ENCODE measurements at regions not wholly inside any gene's neighbourhood (a gene's known extent, or its start where the extent isn't known, plus 50 kb on each side); places are given as distances from the start of the nearest gene placed in this dataset.

GRCh38 chr5:110812639-110813038, 73.8 kb downstream of the SLC25A46 start:
- ChIA-PET CTCF (no interaction called here), POLR2A (no interaction called here)
- Histone ChIP-seq H3K4me1 (ENCODE audit: control insufficient read depth in 2 of 2, insufficient read depth in 2 of 2, low read length in 2 of 2) (no peaks in the 10 kb centered on the region), H3K4me2 (replicated peaks; ENCODE audit: low read depth, low read length, poor library complexity, severe bottlenecking) (no peak overlapping the region), H4K20me1 (ENCODE audit: control insufficient read depth, insufficient read depth, low read length, poor library complexity, severe bottlenecking) (no peaks in the 10 kb centered on the region), H3K79me2 (ENCODE audit: control insufficient read depth, insufficient read depth, low read length) (no peaks in the 10 kb centered on the region), H3K27me3 (replicated peaks in 1 of 4; ENCODE audit: control extremely low read depth in 1 of 4, control insufficient read depth in 3 of 4, insufficient read depth in 4 of 4, low read length in 3 of 4) (no peaks in the 10 kb centered on the region), H3K9ac (ENCODE audit: low read length) (no peak overlapping the region), H3K9me3 (ENCODE audit: control extremely low read depth in 1 of 3, control insufficient read depth in 2 of 3, insufficient read depth in 1 of 3, low read length in 2 of 3) (no peaks in the 10 kb centered on the region), H3K36me3 (replicated peaks in 1 of 2; ENCODE audit: control extremely low read depth in 1 of 2, control insufficient read depth in 1 of 2, extremely low read depth in 1 of 2, insufficient read depth in 2 of 2, low read length in 1 of 2) (no peaks in the 10 kb centered on the region), H3K4me3 (ENCODE audit: control extremely low read depth in 1 of 5, extremely low read depth in 1 of 5, insufficient read depth in 1 of 5, low read depth in 2 of 5, low read length in 4 of 5) (no peak overlapping the region), H2AFZ (ENCODE audit: insufficient read depth, low read depth, low read length, poor library complexity, severe bottlenecking) (no peak overlapping the region), H3K27ac (ENCODE audit: low read length in 2 of 2) (no peak overlapping the region)
- intact Hi-C loops (cut with micrococcal nuclease): no loop called here
- no peaks in the 10 kb centered on the region for H3K9me3 Mint-ChIP-seq (ENCODE audit: insufficient read depth)
- ATAC-seq (ENCODE audit: low read depth): no peak
- H3K27me3 Mint-ChIP-seq: no peaks in the 10 kb centered on the region
- WGBS (ENCODE audit: insufficient coverage): no CpG with 5 or more reads among the region's 3 CpGs
- no peak overlapping the region for H3K4me3 Mint-ChIP-seq
- no peak for DNase-seq
- TF ChIP-seq EZH2 (IDR thresholded peaks at IDR 0.05; ENCODE audit: borderline replicate concordance, insufficient read depth, low read depth, low read length, poor library complexity, severe bottlenecking): no peak
- no peak for TF ChIP-seq CTCF (IDR thresholded peaks at IDR 0.05)
- H3K27ac Mint-ChIP-seq: no peak overlapping the region
- no peaks in the 10 kb centered on the region for H3K4me1 Mint-ChIP-seq

- no peak for DNase-seq
- H3K4me3 Mint-ChIP-seq: no peak overlapping the region
- no peaks in the 10 kb centered on the region for H3K9me3 Mint-ChIP-seq (ENCODE audit: insufficient read depth)
- no peaks in the 10 kb centered on the region for H3K4me1 Mint-ChIP-seq
- no CpG with 5 or more reads among the region's 1 CpG for WGBS (ENCODE audit: insufficient coverage)
- no peak overlapping the region for H3K4me2 ChIP-seq (replicated peaks; ENCODE audit: low read depth, low read length, poor library complexity, severe bottlenecking)
- ChIA-PET CTCF (no interaction called here), POLR2A (no interaction called here)
- H3K27ac ChIP-seq (ENCODE audit: low read length in 2 of 2): no peak overlapping the region
- intact Hi-C loops (cut with micrococcal nuclease): no loop called here
- no peaks in the 10 kb centered on the region for H3K9me3 ChIP-seq (ENCODE audit: control extremely low read depth in 1 of 3, control insufficient read depth in 2 of 3, insufficient read depth in 1 of 3, low read length in 2 of 3)
- H2AFZ ChIP-seq (ENCODE audit: insufficient read depth, low read depth, low read length, poor library complexity, severe bottlenecking): no peak overlapping the region
- H4K20me1 ChIP-seq (ENCODE audit: control insufficient read depth, insufficient read depth, low read length, poor library complexity, severe bottlenecking): no peaks in the 10 kb centered on the region
- no peaks in the 10 kb centered on the region for H3K36me3 ChIP-seq (replicated peaks in 1 of 2; ENCODE audit: control extremely low read depth in 1 of 2, control insufficient read depth in 1 of 2, extremely low read depth in 1 of 2, insufficient read depth in 2 of 2, low read length in 1 of 2)
- ATAC-seq (ENCODE audit: low read depth): no peak
- H3K27me3 Mint-ChIP-seq: no peaks in the 10 kb centered on the region
- TF ChIP-seq CTCF (IDR thresholded peaks at IDR 0.05): no peak
- TF ChIP-seq EZH2 (IDR thresholded peaks at IDR 0.05; ENCODE audit: borderline replicate concordance, insufficient read depth, low read depth, low read length, poor library complexity, severe bottlenecking): no peak
- H3K79me2 ChIP-seq (ENCODE audit: control insufficient read depth, insufficient read depth, low read length): no peaks in the 10 kb centered on the region
- H3K9ac ChIP-seq (ENCODE audit: low read length): no peak overlapping the region
- H3K27ac Mint-ChIP-seq: no peak overlapping the region
- H3K4me3 ChIP-seq (ENCODE audit: control extremely low read depth in 1 of 5, extremely low read depth in 1 of 5, insufficient read depth in 1 of 5, low read depth in 2 of 5, low read length in 4 of 5): no peak overlapping the region
- H3K27me3 ChIP-seq (replicated peaks in 1 of 4; ENCODE audit: control extremely low read depth in 1 of 4, control insufficient read depth in 3 of 4, insufficient read depth in 4 of 4, low read length in 3 of 4): no peaks in the 10 kb centered on the region
- no peaks in the 10 kb centered on the region for H3K4me1 ChIP-seq (ENCODE audit: control insufficient read depth in 2 of 2, insufficient read depth in 2 of 2, low read length in 2 of 2)
These were observed 77.3 kb downstream of the SLC25A46 start for GRCh38 chr5:110815916-110816605.

All from B cell (primary cell).